GM19397 (cell line): ENCODE measurements at regions not wholly inside any gene's neighbourhood (a gene's known extent, or its start where the extent isn't known, plus 50 kb on each side); places are given as distances from the start of the nearest gene placed in this dataset.

Experiments used
- ATAC-seq: cut with Tn5 transposase; IDR thresholded peaks from one replicate; pipeline ENCODE4 v1.9.1; 2021; ENCODE audit warnings: mild to moderate bottlenecking, moderate library complexity; ENCODE audit not compliant: unreplicated experiment

DNA sequence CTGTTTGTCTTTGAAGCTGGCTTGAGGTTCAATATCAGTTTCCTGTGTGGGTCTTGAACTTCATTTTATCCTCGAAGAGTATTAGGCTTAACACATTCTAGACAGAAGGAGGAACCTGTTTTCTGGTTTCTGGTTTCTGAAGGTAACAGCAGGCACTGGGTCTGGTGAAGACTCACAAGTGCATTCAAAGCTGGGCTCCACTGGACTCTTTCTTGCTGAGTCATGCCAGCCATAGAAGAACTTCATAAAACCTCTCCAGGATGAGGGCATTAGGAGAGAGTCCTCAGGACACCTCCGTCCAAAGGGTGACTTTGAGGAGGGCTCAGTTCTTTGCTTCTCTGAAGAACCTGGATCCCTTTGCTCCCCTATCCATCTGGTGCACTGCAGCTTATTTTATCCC is 668.6 kb upstream of the SLC10A2 start:
- no peak for ATAC-seq

DNA sequence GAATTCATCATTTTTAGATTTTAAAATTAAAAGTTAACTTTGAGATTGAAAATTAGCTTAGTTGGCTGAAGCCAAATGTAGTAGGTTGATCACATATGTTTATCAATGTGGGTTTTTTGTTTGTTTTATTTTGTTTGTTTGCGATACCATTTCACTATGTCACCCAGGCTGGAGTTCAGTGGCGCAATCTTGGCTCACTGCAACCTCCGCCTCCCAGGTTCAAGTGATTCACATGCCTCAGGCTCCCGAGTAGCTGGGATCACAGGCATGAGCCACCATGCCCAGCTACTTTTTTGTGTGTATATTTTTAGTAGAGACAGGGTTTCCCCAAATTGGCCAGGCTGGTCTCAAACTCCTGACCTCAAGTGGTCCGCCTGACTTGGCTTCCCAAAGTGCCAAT is 665.7 kb upstream of the SLC10A2 start:
- ATAC-seq, result no peak

DNA sequence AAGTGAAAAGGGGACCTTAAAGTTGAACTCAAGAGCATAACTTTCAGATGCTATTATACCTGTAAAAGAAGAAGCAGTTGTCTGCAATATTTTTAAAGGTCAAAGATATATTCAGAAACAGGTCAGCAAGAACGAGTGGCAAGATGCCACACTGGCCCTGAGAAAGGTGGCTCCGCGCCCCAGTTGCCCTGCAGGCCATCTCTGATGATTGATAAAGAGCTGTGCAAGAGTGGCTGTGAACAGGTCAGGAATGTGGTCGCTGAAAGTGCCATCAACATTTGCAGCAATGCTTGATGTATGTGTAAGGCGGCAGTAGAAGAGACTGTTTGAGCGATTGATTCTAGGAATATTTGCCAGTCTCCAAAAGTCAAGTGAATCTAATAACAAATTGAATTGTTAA is 664.2 kb upstream of the SLC10A2 start:
- no peak for ATAC-seq

DNA sequence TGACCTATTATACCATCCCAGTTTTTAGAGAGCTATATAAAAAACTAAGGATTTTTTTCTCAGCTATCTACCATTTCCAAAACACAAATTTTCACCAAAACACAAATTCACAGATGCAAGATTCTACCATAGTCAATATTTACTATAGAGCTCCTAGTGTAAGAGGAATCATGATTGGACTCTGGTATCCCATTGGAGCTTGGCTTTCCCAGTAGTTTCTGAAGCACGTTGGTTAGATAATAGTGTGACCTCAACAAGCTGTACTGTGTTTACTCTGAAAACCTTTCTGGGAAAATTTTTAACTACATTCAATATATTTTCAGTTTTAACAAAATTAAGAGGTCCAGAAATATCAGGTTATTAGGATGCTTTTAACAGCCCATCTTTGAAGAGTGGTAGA is 660.6 kb upstream of the SLC10A2 start:
- no peak for ATAC-seq

DNA sequence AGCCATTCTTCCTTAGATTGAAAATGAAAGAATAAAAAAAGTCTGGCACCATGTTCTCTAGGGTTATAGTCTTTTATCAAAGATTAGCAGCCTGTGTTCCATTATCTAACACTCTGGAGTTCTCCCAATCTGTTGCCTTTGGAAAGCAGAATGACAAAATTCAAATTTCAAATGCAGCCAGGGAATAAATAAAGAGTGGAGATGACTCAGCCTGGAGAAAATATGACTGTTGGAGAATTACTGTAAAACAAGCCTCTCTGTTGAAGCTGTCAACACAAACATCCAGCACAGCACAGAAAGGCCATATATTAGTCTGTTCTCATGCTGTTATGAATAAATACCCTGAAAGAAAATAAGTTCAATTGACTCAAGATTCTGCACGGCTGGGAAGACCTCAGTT is 650.5 kb upstream of the SLC10A2 start:
- ATAC-seq, result no peak

DNA sequence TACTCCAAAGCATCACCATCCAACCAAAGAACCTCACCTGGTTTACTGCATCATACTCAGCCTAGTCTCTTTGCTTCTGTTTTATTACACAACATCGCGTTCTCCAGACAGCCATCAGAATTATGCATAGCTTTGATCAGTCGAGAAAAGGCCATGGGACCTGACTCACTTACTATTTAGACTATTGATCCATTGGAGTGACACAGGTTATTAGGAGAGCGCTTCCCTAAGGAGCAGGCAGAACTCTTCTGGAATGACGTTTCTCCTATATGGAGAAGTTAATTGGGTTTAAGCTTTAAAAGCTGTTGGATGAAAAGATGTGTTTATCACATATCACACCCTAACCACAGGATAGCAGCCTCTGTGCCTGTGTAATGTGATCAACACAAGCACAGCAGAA is 649.1 kb upstream of the SLC10A2 start:
- no peak for ATAC-seq

DNA sequence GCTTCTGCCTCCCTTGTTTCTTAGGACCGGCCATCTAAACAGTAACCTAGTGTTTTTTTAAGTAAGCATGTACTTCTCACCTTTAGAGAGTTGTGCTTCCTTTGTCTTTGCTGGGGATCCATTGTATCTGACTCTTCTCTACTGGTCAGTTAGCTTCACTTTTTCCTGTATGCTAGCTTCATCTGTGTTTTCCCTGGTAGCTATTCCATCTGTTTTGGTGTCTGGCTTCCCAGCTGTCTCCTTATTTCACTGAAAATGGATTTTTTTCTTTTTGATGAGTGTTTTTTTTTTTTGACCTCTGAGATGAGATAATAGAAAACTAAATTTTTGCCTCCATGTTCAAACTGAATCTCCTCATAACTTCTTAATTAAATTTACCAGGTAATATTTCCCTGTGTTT is 637.0 kb upstream of the SLC10A2 start:
- no peak for ATAC-seq

DNA sequence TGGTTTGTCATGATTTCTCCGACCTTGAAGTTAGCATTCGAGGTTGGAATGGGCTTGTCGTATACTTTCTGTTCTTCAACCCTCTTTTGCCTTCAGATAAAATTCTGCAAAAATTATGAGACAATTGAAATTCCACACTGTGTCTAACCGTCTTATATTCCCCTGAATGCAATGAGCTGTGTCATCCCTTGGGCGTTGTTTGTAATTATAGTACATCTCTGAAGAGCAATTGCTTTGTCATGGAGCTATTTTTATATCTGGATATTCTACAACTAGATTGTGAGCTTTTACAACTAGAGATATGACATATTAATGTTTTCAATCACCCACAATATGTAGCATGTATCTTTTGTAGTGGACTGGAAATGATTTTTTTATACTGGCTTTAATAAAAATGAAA is 631.8 kb upstream of the SLC10A2 start:
- no peak for ATAC-seq

DNA sequence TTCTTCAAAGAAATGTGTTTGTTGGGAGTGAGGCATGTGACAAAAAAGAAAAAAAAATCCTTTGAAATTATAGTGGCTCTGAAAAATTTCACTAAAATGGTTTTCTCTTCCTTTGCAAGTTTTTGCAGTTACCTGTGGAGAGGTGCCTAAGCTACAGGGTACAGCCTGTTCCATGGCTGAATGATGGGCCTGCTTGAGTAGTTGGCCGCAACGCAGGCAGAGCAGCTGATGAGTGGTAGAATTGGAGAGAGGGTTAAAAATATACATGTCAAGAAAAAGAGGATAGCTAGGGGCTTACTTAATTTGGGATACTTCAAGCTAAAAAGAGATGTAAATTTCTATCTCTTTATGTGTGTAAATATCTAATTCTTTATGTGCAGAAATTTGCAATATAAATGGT is 629.1 kb upstream of the SLC10A2 start:
- no peak for ATAC-seq

DNA sequence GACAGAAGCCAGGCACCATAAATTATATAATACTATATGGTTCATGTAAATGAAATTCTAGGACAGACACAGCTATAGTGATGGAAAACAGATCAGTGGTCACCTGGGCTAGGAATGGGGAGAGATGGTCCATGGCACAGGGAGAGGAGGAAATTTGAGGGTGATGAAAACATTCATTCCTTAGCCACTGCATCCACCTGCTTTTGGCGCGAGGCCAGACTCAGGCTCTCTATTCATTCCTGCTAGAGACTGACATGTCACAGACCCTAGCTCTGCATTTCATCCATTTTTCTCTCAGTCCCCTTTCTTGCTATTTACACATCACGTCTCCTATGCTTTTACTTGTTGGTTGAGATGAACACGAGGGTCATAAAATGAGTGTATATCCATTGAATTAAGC is 628.3 kb upstream of the SLC10A2 start:
- no peak for ATAC-seq

DNA sequence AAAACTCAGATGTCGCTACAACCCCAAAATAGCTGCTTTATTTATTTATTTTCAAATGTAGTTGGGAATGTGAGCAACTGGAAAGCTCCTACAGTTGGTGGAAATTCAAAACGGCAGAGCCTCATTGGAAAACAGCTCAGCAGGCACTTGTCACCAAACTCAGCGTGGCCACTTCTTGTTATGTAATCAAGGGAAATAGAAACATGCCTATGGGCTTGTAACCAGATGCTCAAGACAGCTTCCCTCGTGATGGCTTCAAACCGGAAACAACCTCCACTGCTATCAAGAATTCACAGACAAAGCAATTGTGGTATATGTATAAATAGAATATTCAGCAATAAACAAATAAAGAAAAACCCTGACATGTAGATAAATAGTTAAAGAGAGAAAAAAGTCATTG is 627.8 kb upstream of the SLC10A2 start:
- ATAC-seq, result no peak

DNA sequence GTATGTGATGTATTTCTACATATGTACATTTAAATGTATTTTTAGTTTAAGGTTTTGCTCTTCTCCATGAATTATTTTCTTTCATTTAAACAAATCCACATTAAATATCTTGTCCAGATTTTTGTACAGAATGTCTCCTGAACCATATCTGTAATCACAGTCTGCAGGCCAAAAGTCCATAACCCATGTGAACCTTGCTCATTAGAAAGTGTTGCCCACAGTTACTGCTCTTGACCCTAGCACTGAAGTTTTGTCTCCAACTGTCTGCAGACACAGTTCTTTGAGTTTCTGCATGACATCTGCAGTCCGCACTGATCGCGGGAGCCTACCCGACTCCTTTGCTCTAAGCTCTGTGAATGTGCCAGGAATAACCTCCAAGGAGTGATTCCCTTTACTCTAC is 626.2 kb upstream of the SLC10A2 start:
- no peak for ATAC-seq

DNA sequence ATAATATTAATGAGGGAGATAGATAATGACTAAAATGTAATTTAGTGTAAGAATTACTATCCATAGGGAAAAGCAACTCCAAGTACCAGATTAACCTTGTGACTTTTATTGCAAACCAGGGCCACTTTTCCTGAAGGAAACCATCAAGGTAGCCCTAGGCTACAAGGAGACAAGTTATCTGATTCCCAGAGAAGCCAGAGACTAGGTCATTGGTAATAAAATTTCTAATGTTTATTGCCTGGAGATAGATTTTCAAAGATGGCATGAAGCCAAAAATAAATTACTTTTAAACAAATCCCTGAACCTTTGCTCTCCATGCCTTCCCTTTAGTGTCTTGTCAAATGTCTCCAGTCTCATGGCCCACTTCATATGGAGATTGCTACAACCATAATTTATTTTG is 610.1 kb upstream of the SLC10A2 start:
- ATAC-seq, result no peak

DNA sequence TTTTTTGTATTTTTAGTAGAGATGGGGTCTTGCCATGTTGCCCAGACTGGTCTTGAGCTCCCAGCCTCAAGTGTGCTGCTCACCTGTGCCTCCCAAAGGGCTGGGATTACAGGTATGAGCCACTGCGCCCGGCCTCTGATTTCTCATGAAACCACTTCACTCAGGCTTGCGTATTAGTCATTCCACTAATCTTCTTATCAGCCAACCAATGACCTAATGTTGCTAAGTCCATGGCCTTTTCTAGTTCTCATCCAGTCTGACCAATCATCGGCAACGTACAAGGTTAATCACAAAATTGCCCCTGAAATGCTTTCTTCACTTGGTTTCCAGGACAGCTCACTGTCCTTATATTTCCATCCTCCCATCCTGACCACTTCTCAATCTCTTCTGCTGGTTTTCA is 605.3 kb upstream of the SLC10A2 start:
- no peak for ATAC-seq

DNA sequence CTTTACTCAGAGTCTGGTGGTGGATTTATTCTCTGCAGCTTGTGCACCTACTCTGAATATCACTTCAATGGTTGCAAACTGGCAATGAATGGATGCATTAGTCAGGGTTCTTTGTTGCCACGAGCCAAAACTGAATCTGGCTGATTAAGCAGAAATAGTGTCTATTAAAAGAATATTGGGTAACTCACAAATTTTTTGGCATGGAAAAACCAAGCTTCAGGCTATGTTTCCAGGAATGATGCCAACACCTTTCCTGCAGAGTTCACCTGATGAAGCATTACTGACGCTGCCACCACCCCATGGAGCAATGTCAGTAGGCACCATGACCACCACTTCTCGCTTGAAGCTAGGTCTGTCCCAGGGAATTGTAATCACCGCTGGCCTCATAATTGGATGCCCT is 597.8 kb upstream of the SLC10A2 start:
- ATAC-seq, result no peak

DNA sequence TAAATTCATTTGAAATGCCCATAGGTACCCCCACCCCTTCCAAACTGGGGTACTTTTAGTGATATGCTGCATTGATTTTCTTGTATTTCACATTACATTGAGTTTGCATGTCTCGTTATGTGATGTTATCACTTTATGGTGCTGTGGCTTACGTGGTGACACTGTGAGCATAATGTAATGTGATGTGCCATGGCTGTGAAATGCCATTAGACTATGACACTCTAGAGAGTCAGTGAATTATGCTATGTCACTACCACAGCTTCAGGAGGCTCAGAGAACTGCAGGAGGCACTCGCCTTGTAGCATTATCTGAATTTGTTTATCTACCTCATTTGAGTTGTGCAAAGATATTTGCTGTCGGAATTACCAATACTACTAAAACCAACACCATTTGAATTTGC is 590.1 kb upstream of the SLC10A2 start:
- no peak for ATAC-seq

DNA sequence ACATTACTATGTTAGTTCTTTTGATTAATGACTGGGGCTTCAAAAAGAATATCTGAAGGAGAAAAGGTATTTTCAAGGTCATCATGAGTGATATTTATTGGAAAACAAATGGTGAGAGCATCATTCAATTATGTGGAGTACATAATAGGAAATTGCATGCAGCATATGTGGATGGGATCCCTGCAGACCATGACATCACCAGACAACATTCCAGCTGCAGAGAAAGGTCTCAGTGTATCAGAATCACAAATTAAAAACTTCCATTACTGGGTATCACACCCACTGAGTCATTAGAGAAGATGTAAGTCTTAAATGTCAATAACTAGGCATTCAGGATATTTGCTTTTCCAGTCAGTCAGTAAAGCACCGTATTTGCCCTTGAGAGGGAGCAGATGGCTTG is 574.4 kb upstream of the SLC10A2 start:
- ATAC-seq, result no peak

DNA sequence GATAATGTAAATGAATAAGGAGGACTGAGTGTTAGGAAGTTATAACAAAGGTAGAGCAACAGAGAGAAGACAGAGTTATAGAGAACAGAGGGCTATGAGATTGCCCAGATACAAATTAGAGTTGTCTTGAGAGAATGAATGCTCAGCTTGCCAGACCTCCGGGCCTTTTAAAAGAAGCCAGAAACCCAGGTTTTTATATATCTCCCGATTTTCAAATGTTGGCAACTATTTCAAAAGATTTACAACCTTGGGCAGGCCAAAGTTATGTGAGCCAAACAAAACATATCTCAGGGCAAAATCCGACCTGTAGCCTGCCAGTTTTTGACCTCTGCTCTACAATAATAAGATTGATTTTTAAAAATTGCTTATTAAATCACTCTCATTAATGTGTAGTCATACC is 573.1 kb upstream of the SLC10A2 start:
- no peak for ATAC-seq

DNA sequence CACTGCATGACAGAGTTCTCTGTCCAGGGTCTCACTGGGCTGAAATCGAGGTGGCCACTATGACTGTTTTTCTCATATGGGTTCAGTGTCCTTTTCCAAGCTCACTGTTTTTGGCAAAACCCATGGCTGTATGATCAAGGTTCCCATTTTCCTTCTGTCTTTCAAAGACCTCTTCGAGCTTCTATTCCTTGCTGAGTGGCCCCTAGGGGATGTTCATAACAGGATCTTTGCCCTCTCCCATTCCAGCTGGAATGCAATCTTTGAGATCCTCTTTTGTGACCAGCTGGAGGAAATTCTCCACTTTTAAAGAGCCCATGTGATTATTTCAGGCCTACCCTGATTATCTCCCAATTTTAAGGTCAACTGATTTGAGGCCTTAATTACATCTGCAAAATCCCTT is 572.5 kb upstream of the SLC10A2 start:
- ATAC-seq, result no peak

DNA sequence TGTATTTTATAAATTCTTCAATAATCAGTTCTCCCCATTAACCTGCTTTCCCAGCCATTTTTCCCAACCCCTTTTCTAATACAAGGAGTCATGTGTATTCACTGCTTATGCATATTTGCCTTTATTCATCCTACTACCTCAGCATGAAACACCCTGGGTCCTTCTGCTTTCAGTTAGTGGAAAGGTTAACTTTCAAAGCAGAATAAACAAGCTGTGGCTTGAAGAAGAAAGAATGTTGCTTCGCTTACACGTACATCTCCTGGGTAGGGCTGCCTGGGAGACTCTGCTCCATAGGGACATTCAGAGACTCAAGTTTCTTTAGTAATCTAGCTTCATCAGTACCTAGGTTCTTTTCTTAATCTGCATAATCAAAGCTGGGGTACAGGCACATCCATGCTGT is 567.8 kb upstream of the SLC10A2 start:
- ATAC-seq, result no peak

DNA sequence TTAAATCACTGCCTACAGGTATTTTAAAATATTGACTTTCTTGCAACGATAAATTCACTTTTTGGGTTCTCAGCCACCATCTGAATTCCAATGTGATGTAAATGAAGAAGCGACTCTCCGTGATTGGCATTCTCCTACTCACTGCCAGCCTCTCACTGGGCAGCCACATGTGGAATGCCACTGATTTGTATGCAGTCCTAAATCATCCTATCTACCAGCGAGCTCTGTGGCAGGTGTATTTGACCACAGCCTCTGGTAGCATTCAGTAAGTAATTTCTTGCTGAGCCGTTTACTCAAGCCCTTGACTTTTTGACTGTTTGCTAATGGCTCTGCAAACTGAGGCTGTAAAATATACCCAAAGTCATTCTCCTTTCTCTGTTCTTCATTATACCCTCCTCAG is 559.0 kb upstream of the SLC10A2 start:
- no peak for ATAC-seq

DNA sequence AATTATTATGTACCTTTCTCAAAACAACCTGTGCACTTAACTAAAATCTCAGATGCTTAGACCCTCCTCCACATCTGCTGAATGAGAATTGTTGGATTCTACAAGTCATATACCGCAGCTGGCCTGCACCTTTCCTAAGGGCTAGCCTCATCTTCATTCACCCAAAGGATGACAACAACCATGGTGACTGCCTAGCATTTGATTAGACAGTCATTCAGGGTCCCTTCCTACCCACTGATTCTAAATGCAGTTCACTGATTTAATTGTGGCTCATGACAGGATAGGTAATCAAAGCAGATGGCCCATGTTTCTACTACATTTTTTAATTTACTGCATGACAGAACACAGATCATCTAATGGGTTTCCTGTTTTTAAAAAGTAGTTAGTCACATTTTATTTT is 551.9 kb upstream of the SLC10A2 start:
- ATAC-seq, result no peak

DNA sequence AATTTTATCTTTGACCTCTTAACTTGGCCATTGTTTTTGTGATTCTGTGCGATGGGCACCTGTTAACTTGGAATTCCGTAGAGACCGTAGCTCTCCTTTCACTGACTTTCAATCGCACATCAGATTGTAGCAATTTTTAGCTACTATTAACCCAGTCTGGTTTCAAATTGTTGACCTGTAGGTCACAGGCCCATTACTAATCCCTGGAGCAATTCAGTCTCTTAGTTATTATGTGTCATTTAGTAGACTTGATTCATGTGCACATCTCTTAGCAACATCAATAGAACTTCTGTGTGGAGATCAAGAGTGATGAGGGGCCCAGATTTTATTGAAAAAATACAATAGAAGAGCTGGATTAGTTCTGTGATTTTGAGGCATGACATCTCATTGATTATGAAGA is 549.6 kb upstream of the SLC10A2 start:
- no peak for ATAC-seq

DNA sequence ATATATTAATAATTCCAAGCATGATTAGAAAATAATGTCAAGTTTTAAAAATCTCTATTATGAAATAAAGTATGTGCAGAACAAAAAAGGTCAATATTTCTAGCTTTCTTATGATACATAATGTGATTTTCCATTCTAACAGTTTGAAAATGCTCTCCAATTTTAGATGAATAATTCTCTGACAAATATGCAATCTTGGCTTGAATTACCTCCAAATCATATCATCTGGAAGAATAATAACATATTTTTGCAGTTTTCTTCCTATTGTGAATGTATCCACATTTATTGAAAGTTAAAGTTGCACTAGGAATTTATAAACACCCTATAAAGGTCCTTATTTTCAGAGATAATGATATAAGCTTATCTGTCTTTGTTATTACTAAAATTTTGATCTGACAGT is 548.5 kb upstream of the SLC10A2 start:
- ATAC-seq, result no peak
